Activated CD4-positive, alpha-beta T cell treated with anti-CD3 and anti-CD28 coated beads for 24 hours (primary cell): ENCODE measurements at regions not wholly inside any gene's neighbourhood (a gene's known extent, or its start where the extent isn't known, plus 50 kb on each side); places are given as distances from the start of the nearest gene placed in this dataset.

Experiments used
- DNase-seq, 2 donors: peaks; one replicate each; pipeline ENCODE4 v3.0.0-alpha.2; 2020; ENCODE audit warnings: low read depth in 2 of 2

- DNase-seq: no peak
These were observed 198.4 kb upstream of the KIAA1217 start for GRCh38 chr10:24010436-24010970.

- no peak for DNase-seq
These were observed 196.6 kb upstream of the KIAA1217 start for GRCh38 chr10:24012249-24012803.

GRCh38 chr10:24027107-24027506, 181.8 kb upstream of the KIAA1217 start:
- DNase-seq: no peak

- DNase-seq: no peak
These were observed 174.4 kb upstream of the KIAA1217 start for GRCh38 chr10:24034571-24034970.

- no peak for DNase-seq
These were observed 173.2 kb upstream of the KIAA1217 start for GRCh38 chr10:24035761-24036160.

GRCh38 chr10:24039315-24039714, 169.6 kb upstream of the KIAA1217 start:
- no peak for DNase-seq

- DNase-seq: no peak
These were observed 169.0 kb upstream of the KIAA1217 start for GRCh38 chr10:24039897-24040296.

GRCh38 chr10:24041034-24041433, 167.9 kb upstream of the KIAA1217 start:
- DNase-seq: no peak

- no peak for DNase-seq
These were observed 167.1 kb upstream of the KIAA1217 start for GRCh38 chr10:24041834-24042233.

- DNase-seq: no peak
These were observed 166.1 kb upstream of the KIAA1217 start for GRCh38 chr10:24042884-24043283.

GRCh38 chr10:24046060-24046459, 162.9 kb upstream of the KIAA1217 start:
- no peak for DNase-seq

GRCh38 chr10:24047176-24047575, 161.8 kb upstream of the KIAA1217 start:
- DNase-seq: no peak

- no peak for DNase-seq
These were observed 154.5 kb upstream of the KIAA1217 start for GRCh38 chr10:24054421-24054820.

GRCh38 chr10:24080207-24080606, 128.7 kb upstream of the KIAA1217 start:
- no peak for DNase-seq

GRCh38 chr10:24086296-24087086, 122.4 kb upstream of the KIAA1217 start:
- DNase-seq: no peak

GRCh38 chr10:24091256-24091655, 117.7 kb upstream of the KIAA1217 start:
- DNase-seq: no peak

GRCh38 chr10:24096281-24096680, 112.7 kb upstream of the KIAA1217 start:
- no peak for DNase-seq

GRCh38 chr10:24097751-24098207, 111.2 kb upstream of the KIAA1217 start:
- no peak for DNase-seq

- DNase-seq: no peak
These were observed 104.0 kb upstream of the KIAA1217 start for GRCh38 chr10:24104895-24105294.

- no peak for DNase-seq
These were observed 95.0 kb upstream of the KIAA1217 start for GRCh38 chr10:24113901-24114300.

GRCh38 chr10:24114556-24114955, 94.4 kb upstream of the KIAA1217 start:
- no peak for DNase-seq

GRCh38 chr10:24115403-24115802, 93.5 kb upstream of the KIAA1217 start:
- DNase-seq: no peak

GRCh38 chr10:24118246-24118645, 90.7 kb upstream of the KIAA1217 start:
- DNase-seq: no peak
